Muscle of leg (tissue), 3 donors: ENCODE measurements at regions not wholly inside any gene's neighbourhood (a gene's known extent, or its start where the extent isn't known, plus 50 kb on each side); places are given as distances from the start of the nearest gene placed in this dataset.

Source experiments
- DNase-seq: peaks from one replicate; pipeline ENCODE4 v3.0.0; 2013
- H3K27ac ChIP-seq: one replicate; pipeline ENCODE4 v1.5.1; 2013; ENCODE audit warnings: mild to moderate bottlenecking, low read length, control low read depth
- H3K27me3 ChIP-seq: one replicate; pipeline ENCODE4 v1.6.1; 2013; ENCODE audit warnings: low read length; ENCODE audit not compliant: control insufficient read depth, insufficient read depth
- H3K36me3 ChIP-seq: one replicate; pipeline ENCODE4 v1.6.1; 2013; ENCODE audit warnings: low read length; ENCODE audit not compliant: control insufficient read depth, insufficient read depth
- H3K4me1 ChIP-seq: one replicate; pipeline ENCODE4 v1.6.1; 2013; ENCODE audit warnings: low read length; ENCODE audit not compliant: control insufficient read depth, insufficient read depth
- H3K4me3 ChIP-seq: one replicate; pipeline ENCODE4 v1.5.1; 2013; ENCODE audit warnings: low read length, control low read depth
- H3K9me3 ChIP-seq: replicated peaks from 2 replicates; pipeline ENCODE4 v1.6.1; 2013; ENCODE audit warnings: low read depth, low read length; ENCODE audit not compliant: control insufficient read depth
- WGBS: methylation state at CpG from one replicate; pipeline ENCODE4 v1.1.5; 2013; ENCODE audit warnings: missing lambda C conversion rate; ENCODE audit not compliant: insufficient coverage; 5-methylcytosine and 5-hydroxymethylcytosine counted together

- no peak for DNase-seq
- no peak overlapping the region for H3K27ac ChIP-seq
- whole genome bisulfite sequencing: 60% methylated on average over 2 of the region's 5 CpGs
- no peaks in the 10 kb centered on the region for H3K36me3 ChIP-seq
- no peak overlapping the region for H3K4me3 ChIP-seq
- H3K4me1 ChIP-seq: no peaks in the 10 kb centered on the region
- no peaks in the 10 kb centered on the region for H3K27me3 ChIP-seq
- no peaks in the 10 kb centered on the region for H3K9me3 ChIP-seq
Measured at GRCh38 chr12:58781609-58782008, 138.7 kb downstream of the LRIG3 start.

GRCh38 chr12:58787021-58787760 lies 133.1 kb downstream of the LRIG3 start:
- H3K9me3 ChIP-seq: no peaks in the 10 kb centered on the region
- no peaks in the 10 kb centered on the region for H3K36me3 ChIP-seq
- H3K27ac ChIP-seq: no peak overlapping the region
- H3K4me1 ChIP-seq: no peaks in the 10 kb centered on the region
- WGBS: no CpG with 5 or more reads among the region's 4 CpGs
- no peaks in the 10 kb centered on the region for H3K27me3 ChIP-seq
- H3K4me3 ChIP-seq: no peak overlapping the region
- no peak for DNase-seq

- WGBS: 100% methylated on average over 1 of the region's 6 CpGs
- no peaks in the 10 kb centered on the region for H3K4me1 ChIP-seq
- DNase-seq: no peak
- H3K27ac ChIP-seq: no peak overlapping the region
- H3K27me3 ChIP-seq: no peaks in the 10 kb centered on the region
- peaks cover 2% of the 10 kb centered on the region for H3K9me3 ChIP-seq
- H3K36me3 ChIP-seq: no peaks in the 10 kb centered on the region
- no peak overlapping the region for H3K4me3 ChIP-seq
Measured at GRCh38 chr12:58794859-58795258, 125.4 kb downstream of the LRIG3 start.

- no peaks in the 10 kb centered on the region for H3K4me1 ChIP-seq
- peaks cover 2% of the 10 kb centered on the region for H3K9me3 ChIP-seq
- no peaks in the 10 kb centered on the region for H3K27me3 ChIP-seq
- H3K36me3 ChIP-seq: no peaks in the 10 kb centered on the region
- no peak overlapping the region for H3K27ac ChIP-seq
- no peak overlapping the region for H3K4me3 ChIP-seq
- WGBS: 100% methylated on average over 3 of the region's 3 CpGs
- DNase-seq: no peak
Measured at GRCh38 chr12:58795825-58796224, 124.5 kb downstream of the LRIG3 start.

- H3K4me3 ChIP-seq: no peak overlapping the region
- no peaks in the 10 kb centered on the region for H3K4me1 ChIP-seq
- no peaks in the 10 kb centered on the region for H3K27me3 ChIP-seq
- DNase-seq: no peak
- peaks cover 2% of the 10 kb centered on the region for H3K9me3 ChIP-seq
- WGBS: 20% methylated on average over 1 of the region's 1 CpG
- H3K27ac ChIP-seq: no peak overlapping the region
- H3K36me3 ChIP-seq: no peaks in the 10 kb centered on the region
Measured at GRCh38 chr12:58801986-58802385, 118.3 kb downstream of the LRIG3 start.

- peaks cover 2% of the 10 kb centered on the region for H3K9me3 ChIP-seq
- no peak overlapping the region for H3K27ac ChIP-seq
- peak; percentile 81 for DNase-seq
- H3K4me3 ChIP-seq: no peak overlapping the region
- whole genome bisulfite sequencing: no CpG with 5 or more reads among the region's 2 CpGs
- H3K36me3 ChIP-seq: no peaks in the 10 kb centered on the region
- H3K4me1 ChIP-seq: no peaks in the 10 kb centered on the region
- H3K27me3 ChIP-seq: no peaks in the 10 kb centered on the region
Measured at GRCh38 chr12:58803908-58804307, 116.4 kb downstream of the LRIG3 start.

GRCh38 chr12:58804749-58805148 lies 115.6 kb downstream of the LRIG3 start:
- no peaks in the 10 kb centered on the region for H3K9me3 ChIP-seq
- H3K4me3 ChIP-seq: no peak overlapping the region
- DNase-seq: no peak
- H3K27ac ChIP-seq: no peak overlapping the region
- H3K36me3 ChIP-seq: no peaks in the 10 kb centered on the region
- H3K27me3 ChIP-seq: no peaks in the 10 kb centered on the region
- no peaks in the 10 kb centered on the region for H3K4me1 ChIP-seq
- WGBS: 43% methylated on average over 1 of the region's 2 CpGs

- no peaks in the 10 kb centered on the region for H3K27me3 ChIP-seq
- no peaks in the 10 kb centered on the region for H3K36me3 ChIP-seq
- no peak overlapping the region for H3K27ac ChIP-seq
- H3K9me3 ChIP-seq: no peaks in the 10 kb centered on the region
- H3K4me3 ChIP-seq: no peak overlapping the region
- DNase-seq: no peak
- peaks cover 4% of the 10 kb centered on the region for H3K4me1 ChIP-seq
- WGBS: no CpG with 5 or more reads among the region's 4 CpGs
Measured at GRCh38 chr12:58809064-58809607, 111.2 kb downstream of the LRIG3 start.

GRCh38 chr12:58811346-58811745 lies 109.0 kb downstream of the LRIG3 start:
- H3K4me3 ChIP-seq: no peak overlapping the region
- no peaks in the 10 kb centered on the region for H3K27me3 ChIP-seq
- H3K9me3 ChIP-seq: no peaks in the 10 kb centered on the region
- H3K36me3 ChIP-seq: no peaks in the 10 kb centered on the region
- WGBS: 100% methylated on average over 1 of the region's 2 CpGs
- peaks cover 4% of the 10 kb centered on the region for H3K4me1 ChIP-seq
- no peak overlapping the region for H3K27ac ChIP-seq
- peak; percentile 36 for DNase-seq

GRCh38 chr12:58812214-58812613 lies 108.1 kb downstream of the LRIG3 start:
- peaks cover 4% of the 10 kb centered on the region for H3K4me1 ChIP-seq
- no peaks in the 10 kb centered on the region for H3K27me3 ChIP-seq
- H3K27ac ChIP-seq: no peak overlapping the region
- no peaks in the 10 kb centered on the region for H3K36me3 ChIP-seq
- H3K9me3 ChIP-seq: no peaks in the 10 kb centered on the region
- WGBS: no CpG with 5 or more reads among the region's 2 CpGs
- H3K4me3 ChIP-seq: no peak overlapping the region
- DNase-seq: no peak
